Gastrocnemius medialis (tissue), 4 donors: ENCODE measurements at regions not wholly inside any gene's neighbourhood (a gene's known extent, or its start where the extent isn't known, plus 50 kb on each side); places are given as distances from the start of the nearest gene placed in this dataset.

Experiments
- CTCF ChIP-seq, 5 experiments: fragments of 450-650 bp in 3 of 5; fragments of 200-600 bp in 2 of 5; sonication (generic) in 2 of 5; IDR thresholded peaks in 4 of 5; conservative IDR thresholded peaks in 1 of 5; 1 replicate in 4 of 5; 2 replicates in 1 of 5; pipeline ENCODE4 v1.5.1; 2016 to 2019; ENCODE audit warnings: antibody characterized with exemption in 5 of 5, mild to moderate bottlenecking in 3 of 5, moderate library complexity in 3 of 5
- POLR2A ChIP-seq, 2 donors: fragments of 450-650 bp; IDR thresholded peaks; one replicate each; pipeline ENCODE4 v1.6.1; 2017; ENCODE audit warnings: antibody characterized with exemption in 2 of 2, mild to moderate bottlenecking in 2 of 2, moderate library complexity in 2 of 2

- TF ChIP-seq CTCF (IDR thresholded peaks at IDR 0.05 in 4 of 5, conservative IDR thresholded peaks at IDR 0.05 in 1 of 5) (no peak), POLR2A (IDR thresholded peaks at IDR 0.05) (no peak)
These were observed 1225.7 kb downstream of the OTOL1 start for GRCh38 chr3:162722337-162722736.
